ENCODE measurements at regions not wholly inside any gene's neighbourhood (a gene's known extent, or its start where the extent isn't known, plus 50 kb on each side); places are given as distances from the start of the nearest gene placed in this dataset.

DNA sequence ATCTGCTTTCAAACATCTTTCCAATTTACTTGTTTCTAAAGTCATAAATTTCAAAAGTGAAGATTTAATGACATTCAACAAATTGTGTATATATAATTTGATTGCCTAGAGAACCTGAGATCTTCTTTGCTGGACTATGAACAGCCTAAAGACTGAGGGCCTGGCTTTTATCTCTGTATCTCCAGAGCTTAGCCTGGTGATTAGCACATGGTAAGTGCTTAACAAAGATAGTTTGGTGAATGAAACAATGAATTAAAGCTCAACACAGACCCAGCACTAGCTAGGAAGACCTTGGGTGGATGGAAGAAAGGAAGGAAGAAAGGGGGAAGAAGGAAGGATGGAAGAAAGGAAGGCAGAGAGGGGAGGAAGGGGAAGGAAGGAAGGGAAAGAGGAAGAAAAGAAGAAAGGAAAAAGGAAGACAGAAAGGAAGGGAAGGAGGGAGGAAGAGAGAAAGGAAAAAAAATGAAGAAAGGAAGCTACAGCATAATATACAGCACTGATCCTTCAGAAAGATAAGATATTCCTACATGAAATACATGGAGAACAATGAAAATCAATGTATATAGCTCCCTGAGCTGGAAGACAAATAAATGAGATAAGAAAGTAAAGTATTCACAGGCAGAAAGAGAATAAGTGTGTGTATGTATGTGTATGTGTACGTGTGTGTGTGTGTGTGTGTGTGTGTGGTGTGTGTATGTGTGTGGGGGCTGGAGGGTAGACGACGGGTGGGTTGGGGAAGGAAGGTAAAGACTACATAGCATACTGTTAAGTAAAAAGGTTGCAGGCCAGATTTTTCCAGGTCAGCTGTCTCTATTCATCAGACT lies 318.2 kb downstream of the TNS1 start:
- Histone ChIP-seq H3K79me2 (ENCODE audit: control insufficient read depth, insufficient read depth, low read length) (no peaks in the 10 kb centered on the region), H3K9ac (ENCODE audit: control insufficient read depth, insufficient read depth, low read length) (no peak overlapping the region), H3K27ac (ENCODE audit: control insufficient read depth, insufficient read depth) (no peak overlapping the region), H3K36me3 (ENCODE audit: control insufficient read depth in 2 of 2, insufficient read depth in 2 of 2, low read length in 1 of 2) (no peaks in the 10 kb centered on the region), H3K4me2 (ENCODE audit: control insufficient read depth, insufficient read depth) (no peak overlapping the region), H3K9me3 (replicated peaks; ENCODE audit: control insufficient read depth, insufficient read depth, low read length) (no peaks in the 10 kb centered on the region), H2AFZ (ENCODE audit: control insufficient read depth, low read depth, low read length) (no peak overlapping the region), H4K20me1 (ENCODE audit: control insufficient read depth, insufficient read depth) (no peaks in the 10 kb centered on the region), H3K4me3 (no peak overlapping the region), H3K4me1 (ENCODE audit: control insufficient read depth, insufficient read depth, low read length) (no peaks in the 10 kb centered on the region), H3K27me3 (replicated peaks in 1 of 2; ENCODE audit: control insufficient read depth in 2 of 2, insufficient read depth in 2 of 2, low read length in 1 of 2) (no peaks in the 10 kb centered on the region)
- RAD21 ChIA-PET (ENCODE audit: unreplicated experiment) = no interaction called here
- intact Hi-C loops (cut with micrococcal nuclease; ENCODE audit: unreplicated experiment) (no loop called here), in situ Hi-C loops (cut with MboI) (no loop called here)
- no TSS peak for BruUV-seq (replicated peaks)
- POLR2A ChIA-PET = no interaction called here
- SMC1A ChIA-PET (ENCODE audit: uncharacterized antibody, unreplicated experiment) = interaction anchor here (0.6 kb wide), 3 partner anchors 29 to 891 kb away, joined by 3 read pairs; no protein-coding TSS in a partner anchor
- CTCF ChIA-PET = interaction anchor here (0.7 to 1.0 kb wide), 2 partner anchors 30 to 938 kb away, joined by 3 to 4 read pairs; no protein-coding TSS in a partner anchor
- WGBS (ENCODE audit: insufficient coverage, insufficient replicate concordance, low lambda C conversion rate, missing lambda C conversion rate) = 12% methylated on average over 3 of the region's 3 CpGs
- ATAC-seq = no peak
- no peak for FAIRE-seq
- DNase-seq (ENCODE audit: low read depth, low spot score) = no peak
- TF ChIP-seq IRF3 (IDR thresholded peaks at IDR 0.05) (no peak), KLF5 (IDR thresholded peaks at IDR 0.05; ENCODE audit: partially characterized antibody) (no peak), IKZF1 (conservative IDR thresholded peaks at IDR 0.05) (no peak), SMARCA5 (IDR thresholded peaks at IDR 0.05) (no peak), USF1 (IDR thresholded peaks at IDR 0.05; ENCODE audit: borderline replicate concordance, extremely low read length, insufficient read depth, low read depth, low read length) (no peak), HSF1 (IDR thresholded peaks at IDR 0.05; ENCODE audit: low read depth, low read length) (no peak), BACH1 (IDR thresholded peaks at IDR 0.05; ENCODE audit: borderline replicate concordance) (no peak), ZNF207 (IDR thresholded peaks at IDR 0.05; ENCODE audit: borderline replicate concordance) (no peak), BRCA1 (IDR thresholded peaks at IDR 0.05; ENCODE audit: low read depth, low read length) (no peak), ATF2 (IDR thresholded peaks at IDR 0.05; ENCODE audit: low read length) (no peak), CBX5 (IDR thresholded peaks at IDR 0.05; ENCODE audit: low read depth) (no peak), WRNIP1 (IDR thresholded peaks at IDR 0.05; ENCODE audit: borderline replicate concordance, low read depth, low read length) (no peak), SP1 (IDR thresholded peaks at IDR 0.05; ENCODE audit: low read depth, low read length) (no peak), JUND (IDR thresholded peaks at IDR 0.05; ENCODE audit: low read depth, low read length) (no peak), ZZZ3 (IDR thresholded peaks at IDR 0.05; ENCODE audit: control insufficient read depth, insufficient read length, low read depth) (no peak), RCOR1 (conservative IDR thresholded peaks at IDR 0.05; ENCODE audit: low read depth, low read length) (no peak)

All from GM12878 (cell line).